ENCODE measurements at regions not wholly inside any gene's neighbourhood (a gene's known extent, or its start where the extent isn't known, plus 50 kb on each side); places are given as distances from the start of the nearest gene placed in this dataset.

GRCh38 chr1:70847013-70847412 lies 200.6 kb downstream of the PTGER3 start:
- no peaks in the 10 kb centered on the region for H3K9me3 ChIP-seq
- H3K36me3 ChIP-seq: no peaks in the 10 kb centered on the region
- H3K27ac ChIP-seq: no peak overlapping the region
- intact Hi-C loops (cut with DNase I): no loop called here
- TF ChIP-seq, protein P1, sequence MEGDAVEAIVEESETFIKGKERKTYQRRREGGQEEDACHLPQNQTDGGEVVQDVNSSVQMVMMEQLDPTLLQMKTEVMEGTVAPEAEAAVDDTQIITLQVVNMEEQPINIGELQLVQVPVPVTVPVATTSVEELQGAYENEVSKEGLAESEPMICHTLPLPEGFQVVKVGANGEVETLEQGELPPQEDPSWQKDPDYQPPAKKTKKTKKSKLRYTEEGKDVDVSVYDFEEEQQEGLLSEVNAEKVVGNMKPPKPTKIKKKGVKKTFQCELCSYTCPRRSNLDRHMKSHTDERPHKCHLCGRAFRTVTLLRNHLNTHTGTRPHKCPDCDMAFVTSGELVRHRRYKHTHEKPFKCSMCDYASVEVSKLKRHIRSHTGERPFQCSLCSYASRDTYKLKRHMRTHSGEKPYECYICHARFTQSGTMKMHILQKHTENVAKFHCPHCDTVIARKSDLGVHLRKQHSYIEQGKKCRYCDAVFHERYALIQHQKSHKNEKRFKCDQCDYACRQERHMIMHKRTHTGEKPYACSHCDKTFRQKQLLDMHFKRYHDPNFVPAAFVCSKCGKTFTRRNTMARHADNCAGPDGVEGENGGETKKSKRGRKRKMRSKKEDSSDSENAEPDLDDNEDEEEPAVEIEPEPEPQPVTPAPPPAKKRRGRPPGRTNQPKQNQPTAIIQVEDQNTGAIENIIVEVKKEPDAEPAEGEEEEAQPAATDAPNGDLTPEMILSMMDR (IDR thresholded peaks at IDR 0.05): no peak
- DNase-seq (ENCODE audit: low spot score in 2 of 2): no peak
- no peak overlapping the region for H3K4me3 ChIP-seq
- no peaks in the 10 kb centered on the region for H3K4me1 ChIP-seq
- no peaks in the 10 kb centered on the region for H3K27me3 ChIP-seq

DNA sequence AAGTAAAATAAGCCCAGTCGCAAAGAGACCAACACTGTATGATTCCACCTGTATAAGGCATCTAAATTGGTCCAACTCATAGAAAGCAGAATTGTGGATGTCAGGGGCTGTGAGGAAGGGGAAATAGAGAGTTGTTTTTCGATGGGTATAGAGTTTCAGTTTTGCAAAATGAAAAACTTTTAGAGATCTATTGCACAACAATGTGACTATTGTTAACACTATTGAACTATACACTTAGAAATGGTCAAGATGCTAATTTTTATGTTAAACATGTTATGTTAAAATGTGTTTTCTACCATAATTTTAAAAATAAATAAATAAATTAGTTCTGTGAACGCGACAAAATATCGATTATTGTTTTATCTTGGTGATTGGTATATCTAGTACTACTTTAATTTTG lies 192.4 kb downstream of the PTGER3 start:
- Histone ChIP-seq H3K9me3 (no peaks in the 10 kb centered on the region), H3K4me3 (no peak overlapping the region), H3K36me3 (no peaks in the 10 kb centered on the region), H3K4me1 (no peaks in the 10 kb centered on the region), H3K27ac (no peak overlapping the region), H3K27me3 (no peaks in the 10 kb centered on the region)
- intact Hi-C loops (cut with DNase I): no loop called here
- TF ChIP-seq, protein P1 (IDR thresholded peaks at IDR 0.05): no peak
- no peak for DNase-seq (ENCODE audit: low spot score in 2 of 2)

DNA sequence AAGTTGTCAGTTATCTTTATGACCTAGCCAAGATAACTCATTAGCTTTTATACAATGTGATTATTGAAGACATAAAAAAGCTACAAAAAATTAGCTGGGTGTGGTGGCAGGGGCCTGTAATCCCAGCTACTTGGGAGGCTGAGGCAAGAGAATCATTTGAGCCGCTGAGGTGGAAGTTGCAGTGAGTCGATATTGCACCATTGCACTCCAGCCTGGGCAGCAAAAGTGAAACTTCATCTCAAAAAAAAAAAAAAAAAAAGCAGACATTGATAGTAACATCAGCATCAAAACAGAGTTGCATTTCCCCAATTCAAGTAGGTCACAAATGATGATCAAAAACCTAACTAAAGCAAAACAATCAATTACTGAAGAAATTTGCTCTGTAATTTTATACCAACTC lies 191.4 kb downstream of the PTGER3 start:
- Histone ChIP-seq H3K27ac (no peak overlapping the region), H3K27me3 (no peaks in the 10 kb centered on the region), H3K9me3 (no peaks in the 10 kb centered on the region), H3K36me3 (no peaks in the 10 kb centered on the region), H3K4me1 (no peaks in the 10 kb centered on the region), H3K4me3 (no peak overlapping the region)
- intact Hi-C loops (cut with DNase I): no loop called here
- no peak for DNase-seq (ENCODE audit: low spot score in 2 of 2)
- TF ChIP-seq, protein P1 (IDR thresholded peaks at IDR 0.05): no peak

DNA sequence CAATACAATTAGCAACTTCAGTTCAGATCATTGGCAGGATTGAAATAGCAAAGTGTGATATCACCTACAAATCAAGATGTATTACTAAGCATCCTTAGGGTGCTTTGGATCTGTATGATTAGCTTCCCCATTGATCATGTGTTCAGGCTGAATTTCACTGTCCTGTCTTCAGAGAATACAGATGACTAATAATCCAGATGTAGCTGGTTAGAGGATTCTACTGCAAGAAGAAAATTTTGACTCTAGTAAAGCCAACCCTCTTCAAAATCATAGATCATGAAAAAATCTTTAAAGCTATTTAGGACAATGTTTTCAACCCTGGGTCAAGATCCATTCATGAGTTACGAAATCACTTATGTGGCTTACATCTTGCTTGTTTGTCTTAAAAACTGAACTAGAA lies 184.4 kb downstream of the PTGER3 start:
- Histone ChIP-seq H3K4me1 (no peaks in the 10 kb centered on the region), H3K27ac (no peak overlapping the region), H3K9me3 (no peaks in the 10 kb centered on the region), H3K27me3 (no peaks in the 10 kb centered on the region), H3K4me3 (no peak overlapping the region), H3K36me3 (no peaks in the 10 kb centered on the region)
- no peak for DNase-seq (ENCODE audit: low spot score in 2 of 2)
- TF ChIP-seq, protein P1 (IDR thresholded peaks at IDR 0.05): no peak
- intact Hi-C loops (cut with DNase I): no loop called here

GRCh38 chr1:70864302-70864701 lies 183.3 kb downstream of the PTGER3 start:
- Histone ChIP-seq H3K36me3 (no peaks in the 10 kb centered on the region), H3K4me3 (no peak overlapping the region), H3K9me3 (no peaks in the 10 kb centered on the region), H3K4me1 (no peaks in the 10 kb centered on the region), H3K27me3 (no peaks in the 10 kb centered on the region), H3K27ac (no peak overlapping the region)
- intact Hi-C loops (cut with DNase I): no loop called here
- TF ChIP-seq, protein P1 (IDR thresholded peaks at IDR 0.05): no peak
- DNase-seq (ENCODE audit: low spot score in 2 of 2): no peak

GRCh38 chr1:70866542-70867264 lies 180.9 kb downstream of the PTGER3 start:
- intact Hi-C loops (cut with DNase I): no loop called here
- H3K4me1 ChIP-seq: no peaks in the 10 kb centered on the region
- no peak overlapping the region for H3K4me3 ChIP-seq
- H3K27me3 ChIP-seq: no peaks in the 10 kb centered on the region
- H3K36me3 ChIP-seq: no peaks in the 10 kb centered on the region
- TF ChIP-seq, protein P1 (IDR thresholded peaks at IDR 0.05): no peak
- no peak overlapping the region for H3K27ac ChIP-seq
- H3K9me3 ChIP-seq: peaks cover 0 to 4% of the 10 kb centered on the region in 2 donors
- DNase-seq (ENCODE audit: low spot score in 2 of 2): no peak
